NCI-H345 treated with DMSO at 0.1 percent for 48 hours (cell line): ENCODE measurements at regions not wholly inside any gene's neighbourhood (a gene's known extent, or its start where the extent isn't known, plus 50 kb on each side); places are given as distances from the start of the nearest gene placed in this dataset.
"Not testable (repeated sequence)": the region's sequence is repeated elsewhere in the genome, so short reads cannot be mapped to it uniquely, and the experiment has no call there.

Experiments
- DNase-seq: peaks from one replicate; lab custom pipeline; 2025; ENCODE audit not compliant: unreplicated experiment; lab: John Stamatoyannopoulos, UW

DNA sequence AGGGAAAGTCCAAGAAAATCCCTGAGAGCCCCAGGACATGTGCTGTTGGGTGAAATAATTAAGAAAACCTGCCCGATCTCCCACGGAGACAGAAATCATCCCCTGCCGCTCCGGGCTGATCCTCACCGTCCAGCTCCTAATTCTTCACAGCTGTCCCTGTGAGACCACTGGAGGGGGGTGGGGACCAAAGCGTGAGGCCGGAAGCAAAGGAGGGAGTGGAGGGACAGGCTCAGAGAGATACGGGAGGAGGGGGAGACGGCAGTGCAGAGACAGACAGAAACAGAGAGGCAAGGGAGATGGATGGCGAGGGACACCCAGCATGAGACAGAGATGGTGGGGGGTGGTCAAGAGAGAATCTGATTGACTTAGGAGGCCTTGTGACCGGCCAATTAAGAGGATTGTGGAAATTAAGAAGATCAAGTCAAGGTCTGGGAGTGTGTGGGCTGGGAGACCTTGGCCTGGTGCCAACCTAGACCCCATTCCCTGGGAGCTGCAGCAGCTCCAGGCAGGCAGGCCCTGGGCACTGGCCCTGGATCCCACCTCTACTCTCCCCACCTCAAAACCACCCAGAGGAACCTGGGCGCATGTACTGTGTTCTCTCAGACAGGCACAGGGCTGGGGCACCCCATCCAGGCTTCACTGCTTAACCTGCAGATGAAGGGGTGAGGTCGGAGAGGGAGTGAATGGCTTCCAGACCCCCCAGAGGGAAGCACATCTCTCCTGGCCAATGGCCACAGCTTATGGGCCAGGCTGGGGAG lies 113.2 kb upstream of the ALDH1A3 start:
- DNase-seq: no peak

GRCh38 chr15:100767001-100767825 lies 112.4 kb upstream of the ALDH1A3 start:
- no peak for DNase-seq

GRCh38 chr15:100768501-100768931 lies 111.1 kb upstream of the ALDH1A3 start:
- no peak for DNase-seq

- no peak for DNase-seq
Observed at GRCh38 chr15:100769043-100769974, 110.3 kb upstream of the ALDH1A3 start.

GRCh38 chr15:100769975-100770340 lies 109.7 kb upstream of the ALDH1A3 start:
- no peak for DNase-seq

- DNase-seq: no peak
Observed at GRCh38 chr15:100770661-100771584, 108.7 kb upstream of the ALDH1A3 start.

GRCh38 chr15:100771746-100772145 lies 107.9 kb upstream of the ALDH1A3 start:
- no peak for DNase-seq

DNA sequence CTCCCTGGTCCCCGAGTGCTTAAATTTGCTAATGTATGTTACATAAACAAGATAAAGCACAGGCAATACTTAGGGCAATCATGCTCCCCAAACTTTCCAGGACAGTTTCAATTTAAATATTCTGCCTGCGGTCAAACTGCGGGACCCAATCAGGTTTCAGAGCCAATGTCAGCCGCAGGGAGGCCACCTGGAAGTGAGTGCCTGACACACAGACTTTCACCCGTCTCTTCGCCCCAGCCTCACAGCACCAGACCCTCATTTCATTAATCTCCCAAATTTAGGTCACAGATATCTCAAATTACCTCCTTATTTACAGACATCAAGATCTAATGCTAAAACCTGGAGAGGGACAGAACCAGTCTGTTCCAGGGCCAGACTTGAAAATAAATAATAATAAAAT lies 107.2 kb upstream of the ALDH1A3 start:
- no peak for DNase-seq

- DNase-seq: no peak
Observed at GRCh38 chr15:100772892-100773520, 106.6 kb upstream of the ALDH1A3 start.

DNA sequence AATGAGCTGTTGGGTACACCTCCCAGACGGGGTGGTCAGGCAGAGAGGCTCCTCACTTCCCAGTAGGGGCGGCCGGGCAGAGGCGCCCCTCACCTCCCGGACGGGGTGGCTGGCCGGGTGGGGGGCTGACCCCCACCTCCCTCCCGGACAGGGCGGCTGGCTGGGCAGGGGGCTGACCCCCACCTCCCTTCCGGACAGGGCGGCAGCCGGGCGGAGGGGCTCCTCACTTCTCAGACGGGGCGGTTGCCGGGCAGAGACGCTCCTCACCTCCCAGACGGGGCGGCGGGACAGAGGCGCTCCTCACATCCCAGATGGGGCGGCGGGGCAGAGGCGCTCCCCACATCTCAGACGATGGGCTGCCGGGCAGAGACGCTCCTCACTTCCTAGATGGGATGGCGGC lies 105.6 kb upstream of the ALDH1A3 start:
- not testable (repeated sequence) for DNase-seq

DNA sequence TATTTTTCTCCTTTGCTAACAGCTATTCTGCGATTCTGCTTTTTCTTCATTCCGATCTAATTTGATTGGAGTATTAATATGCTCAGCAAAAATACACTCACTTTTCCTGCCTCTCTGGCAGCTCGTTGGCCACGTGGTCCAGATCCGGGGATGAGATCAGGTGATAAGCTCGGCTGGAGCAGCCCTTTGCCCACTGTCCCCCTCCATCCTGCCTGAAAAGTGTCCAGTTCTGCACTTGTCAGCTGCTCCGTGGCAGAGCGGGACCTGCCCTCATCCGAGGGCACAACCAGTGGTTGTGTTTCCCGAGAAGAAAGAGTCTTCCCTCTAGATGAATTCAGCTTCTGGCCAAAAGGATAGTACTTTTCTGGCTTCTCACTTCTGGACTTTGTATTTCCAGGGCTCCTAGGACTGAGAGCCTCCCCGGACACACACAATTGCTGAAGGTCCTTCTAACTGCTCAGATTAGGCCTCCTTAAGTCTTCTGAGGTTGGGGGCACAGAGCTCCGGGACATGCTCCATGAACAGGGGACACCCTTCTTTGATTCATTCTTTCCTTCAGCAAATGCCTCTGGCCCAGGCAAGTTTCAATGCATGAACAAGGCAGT lies 103.9 kb upstream of the ALDH1A3 start:
- DNase-seq: no peak

- DNase-seq: no peak
Observed at GRCh38 chr15:100777821-100778220, 101.8 kb upstream of the ALDH1A3 start.

GRCh38 chr15:100778831-100779288 lies 100.8 kb upstream of the ALDH1A3 start:
- DNase-seq: no peak

GRCh38 chr15:100779331-100780207 lies 100.1 kb upstream of the ALDH1A3 start:
- no peak for DNase-seq

DNA sequence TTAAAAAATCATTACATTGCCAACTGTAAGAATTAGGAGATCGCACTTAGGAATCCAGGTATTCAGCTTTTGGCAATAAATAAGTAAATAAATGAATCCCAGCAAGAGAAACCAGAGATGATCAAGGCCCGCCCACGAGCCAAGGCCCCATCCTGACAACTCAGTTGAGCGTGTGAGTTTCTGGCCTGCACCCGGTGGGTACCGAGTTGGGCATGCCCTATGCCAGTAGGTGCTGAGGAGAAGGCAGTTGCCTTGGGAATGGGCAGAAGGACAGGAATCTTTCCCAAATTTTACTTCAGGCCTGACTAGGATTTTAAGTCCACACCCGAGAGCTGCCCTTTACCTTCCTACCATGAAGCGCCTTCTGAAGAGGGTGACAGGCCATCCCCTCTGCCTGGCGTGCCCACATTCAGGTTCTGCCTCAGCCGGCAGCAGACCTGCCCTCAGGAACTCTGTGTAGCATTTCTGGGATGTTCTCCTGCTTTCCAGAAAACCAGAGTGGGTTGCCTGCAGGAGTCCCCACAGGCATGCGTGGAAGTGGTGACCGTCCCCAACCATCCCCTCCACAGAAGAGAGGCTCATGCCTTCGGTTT lies 99.3 kb upstream of the ALDH1A3 start:
- DNase-seq: no peak

DNA sequence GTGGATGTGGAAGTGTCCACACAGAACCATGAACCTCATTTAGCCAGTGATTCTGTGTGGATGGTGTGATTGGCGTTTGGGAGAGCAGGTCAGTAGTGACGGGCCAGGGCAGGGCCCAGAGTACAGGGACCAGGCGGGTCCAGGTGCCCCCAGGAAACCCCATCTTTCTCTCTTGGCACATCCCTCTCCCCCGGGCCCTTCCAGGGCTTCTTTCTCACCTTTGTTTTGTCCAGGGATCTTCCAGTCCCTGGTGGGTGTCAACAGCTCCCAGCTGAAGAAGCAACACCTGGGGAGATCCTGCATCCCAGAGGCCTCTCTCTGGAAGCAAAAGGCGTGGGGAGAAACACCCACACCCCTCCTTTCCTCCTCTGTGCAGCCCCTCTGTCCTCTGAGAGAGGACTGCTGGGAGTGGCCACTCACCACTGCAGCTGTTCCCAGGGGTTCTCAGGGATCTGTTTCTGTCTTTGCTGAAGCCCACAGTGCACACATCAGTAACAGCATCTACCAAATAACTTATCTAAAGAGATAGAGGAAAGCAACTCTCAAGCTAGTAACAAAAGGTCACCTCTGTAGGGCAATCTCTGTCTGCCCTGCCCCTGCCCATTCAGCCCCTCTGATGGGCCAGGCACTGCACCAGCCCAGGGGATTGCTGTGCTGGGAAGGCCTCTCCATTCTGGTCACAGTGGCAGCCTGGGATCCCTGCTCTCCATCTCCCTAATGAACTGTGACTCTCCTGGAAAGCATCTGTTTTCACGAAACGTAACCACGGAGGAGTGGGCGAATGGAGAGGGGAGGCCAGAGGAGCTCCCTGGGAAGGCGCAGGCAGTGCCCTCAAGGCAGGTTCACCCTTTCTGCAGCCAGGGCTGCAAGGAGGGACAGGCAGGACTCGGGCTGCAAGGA lies 98.3 kb upstream of the ALDH1A3 start:
- no peak for DNase-seq
